Thyroid gland (tissue), 4 donors: ENCODE measurements at regions not wholly inside any gene's neighbourhood (a gene's known extent, or its start where the extent isn't known, plus 50 kb on each side); places are given as distances from the start of the nearest gene placed in this dataset.

ENCODE experiments used
- DNase-seq, 2 donors: peaks; one replicate each; pipeline ENCODE4 v3.0.0-alpha.2; 2019
- H3K27ac ChIP-seq, 3 donors: fragments of 200-600 bp; sonication (generic); 1 replicate in 2 of 3; 2 replicates in 1 of 3; pipeline ENCODE4 v1.5.1; 2016 to 2019; ENCODE audit warnings: mild to moderate bottlenecking in 1 of 3, moderate library complexity in 1 of 3
- H3K27me3 ChIP-seq: fragments of 200-600 bp; sonication (generic); one replicate; pipeline ENCODE4 v1.5.1; 2019
- H3K36me3 ChIP-seq, 2 donors: fragments of 200-600 bp; sonication (generic); one replicate each; pipeline ENCODE4 v1.5.1; 2016 to 2019
- H3K4me1 ChIP-seq, 2 donors: fragments of 200-600 bp; sonication (generic); one replicate each; pipeline ENCODE4 v1.5.1; 2017 to 2019
- H3K4me3 ChIP-seq, 3 donors: fragments of 200-600 bp; sonication (generic); replicated peaks in 1 of 3; 1 replicate in 2 of 3; 2 replicates in 1 of 3; pipeline ENCODE4 v1.5.1; 2016; ENCODE audit warnings: mild to moderate bottlenecking in 1 of 3
- H3K9me3 ChIP-seq: fragments of 200-600 bp; sonication (generic); one replicate; pipeline ENCODE4 v1.5.1; 2017
- POLR2A ChIP-seq, 2 donors: fragments of 450-650 bp; IDR thresholded peaks; one replicate each; pipeline ENCODE4 v1.6.1; 2017; ENCODE audit warnings: antibody characterized with exemption in 2 of 2, mild to moderate bottlenecking in 2 of 2, moderate library complexity in 1 of 2
- WGBS, 2 donors: methylation state at CpG; one replicate each; pipeline ENCODE4 v1.1.5; 2017; 5-methylcytosine and 5-hydroxymethylcytosine counted together
- intact Hi-C: fragments of 100-400 bp; cut with DNase I; formaldehyde crosslinking; loops from one replicate; pipeline ENCODE4 v1.15.1; 2023
- TF ChIP-seq, protein P1 (sequence below), 6 experiments: fragments of 200-600 bp in 3 of 6; fragments of 450-650 bp in 3 of 6; sonication (generic) in 3 of 6; IDR thresholded peaks; one replicate each; pipeline ENCODE4 v1.5.1; 2016 to 2019; ENCODE audit warnings: antibody characterized with exemption in 6 of 6, mild to moderate bottlenecking in 2 of 6, inconsistent platforms in 1 of 6, moderate library complexity in 1 of 6

DNA sequence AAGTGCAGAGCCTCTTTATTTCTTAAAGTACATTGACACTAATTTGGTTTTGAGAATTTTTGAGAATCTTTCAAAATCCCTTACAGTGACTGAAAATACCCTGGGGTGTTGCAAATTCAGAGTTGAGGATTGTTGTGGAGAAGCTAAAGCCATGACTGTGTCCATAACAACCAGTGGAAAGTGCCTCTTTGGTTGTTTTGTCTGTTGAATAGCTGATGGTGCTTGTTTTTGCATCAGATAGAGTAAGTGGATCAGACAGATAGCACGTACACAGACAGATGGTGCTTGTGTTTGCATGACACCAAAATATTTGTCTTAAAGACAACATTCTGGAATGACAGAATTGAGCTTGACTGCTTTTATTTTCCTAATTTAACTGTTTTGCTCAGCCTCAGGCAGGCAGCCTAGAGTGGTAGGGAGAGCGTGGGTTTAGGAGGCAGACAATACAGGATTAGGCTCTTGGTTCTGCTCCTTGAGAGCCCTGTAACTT lies 265.0 kb downstream of the IL20RB start:
- TF ChIP-seq POLR2A (IDR thresholded peaks at IDR 0.05): no peak
- TF ChIP-seq, protein P1, sequence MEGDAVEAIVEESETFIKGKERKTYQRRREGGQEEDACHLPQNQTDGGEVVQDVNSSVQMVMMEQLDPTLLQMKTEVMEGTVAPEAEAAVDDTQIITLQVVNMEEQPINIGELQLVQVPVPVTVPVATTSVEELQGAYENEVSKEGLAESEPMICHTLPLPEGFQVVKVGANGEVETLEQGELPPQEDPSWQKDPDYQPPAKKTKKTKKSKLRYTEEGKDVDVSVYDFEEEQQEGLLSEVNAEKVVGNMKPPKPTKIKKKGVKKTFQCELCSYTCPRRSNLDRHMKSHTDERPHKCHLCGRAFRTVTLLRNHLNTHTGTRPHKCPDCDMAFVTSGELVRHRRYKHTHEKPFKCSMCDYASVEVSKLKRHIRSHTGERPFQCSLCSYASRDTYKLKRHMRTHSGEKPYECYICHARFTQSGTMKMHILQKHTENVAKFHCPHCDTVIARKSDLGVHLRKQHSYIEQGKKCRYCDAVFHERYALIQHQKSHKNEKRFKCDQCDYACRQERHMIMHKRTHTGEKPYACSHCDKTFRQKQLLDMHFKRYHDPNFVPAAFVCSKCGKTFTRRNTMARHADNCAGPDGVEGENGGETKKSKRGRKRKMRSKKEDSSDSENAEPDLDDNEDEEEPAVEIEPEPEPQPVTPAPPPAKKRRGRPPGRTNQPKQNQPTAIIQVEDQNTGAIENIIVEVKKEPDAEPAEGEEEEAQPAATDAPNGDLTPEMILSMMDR (IDR thresholded peaks at IDR 0.05): no peak
- H3K27me3 ChIP-seq: no peaks in the 10 kb centered on the region
- no peaks in the 10 kb centered on the region for H3K36me3 ChIP-seq
- no peak overlapping the region for H3K4me3 ChIP-seq
- DNase-seq: no peak
- 45 to 50% methylated on average over 2 of the region's 2 CpGs for WGBS, 2 donors
- H3K9me3 ChIP-seq: no peaks in the 10 kb centered on the region
- H3K4me1 ChIP-seq: no peaks in the 10 kb centered on the region
- no peak overlapping the region for H3K27ac ChIP-seq
- intact Hi-C loops: no loop called here

DNA sequence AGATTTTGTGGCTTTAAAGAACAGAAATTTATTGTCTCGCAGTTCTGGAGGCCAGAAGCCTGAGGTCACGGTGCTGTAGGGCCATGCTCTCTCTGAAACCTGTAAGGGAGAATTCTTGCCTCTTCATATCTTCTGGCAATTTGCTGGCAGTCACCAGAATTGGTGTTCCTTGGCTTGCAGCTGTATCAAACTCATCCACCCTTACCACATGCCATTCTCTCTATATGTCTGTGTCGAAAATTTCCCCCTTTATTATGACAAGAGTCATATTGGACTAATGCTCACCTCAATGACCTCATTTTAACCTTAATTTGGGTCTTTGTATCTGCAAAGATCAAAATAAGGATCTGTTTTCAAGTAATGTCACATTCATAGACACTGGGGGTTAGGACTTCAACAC lies 266.7 kb downstream of the IL20RB start:
- intact Hi-C loops: no loop called here
- H3K9me3 ChIP-seq: no peaks in the 10 kb centered on the region
- no peak overlapping the region for H3K4me3 ChIP-seq
- WGBS, 2 donors: 86% methylated on average over 3 of the region's 3 CpGs
- no peaks in the 10 kb centered on the region for H3K4me1 ChIP-seq
- H3K27ac ChIP-seq: no peak overlapping the region
- no peak for DNase-seq
- H3K27me3 ChIP-seq: no peaks in the 10 kb centered on the region
- no peak for TF ChIP-seq POLR2A (IDR thresholded peaks at IDR 0.05)
- no peaks in the 10 kb centered on the region for H3K36me3 ChIP-seq

DNA sequence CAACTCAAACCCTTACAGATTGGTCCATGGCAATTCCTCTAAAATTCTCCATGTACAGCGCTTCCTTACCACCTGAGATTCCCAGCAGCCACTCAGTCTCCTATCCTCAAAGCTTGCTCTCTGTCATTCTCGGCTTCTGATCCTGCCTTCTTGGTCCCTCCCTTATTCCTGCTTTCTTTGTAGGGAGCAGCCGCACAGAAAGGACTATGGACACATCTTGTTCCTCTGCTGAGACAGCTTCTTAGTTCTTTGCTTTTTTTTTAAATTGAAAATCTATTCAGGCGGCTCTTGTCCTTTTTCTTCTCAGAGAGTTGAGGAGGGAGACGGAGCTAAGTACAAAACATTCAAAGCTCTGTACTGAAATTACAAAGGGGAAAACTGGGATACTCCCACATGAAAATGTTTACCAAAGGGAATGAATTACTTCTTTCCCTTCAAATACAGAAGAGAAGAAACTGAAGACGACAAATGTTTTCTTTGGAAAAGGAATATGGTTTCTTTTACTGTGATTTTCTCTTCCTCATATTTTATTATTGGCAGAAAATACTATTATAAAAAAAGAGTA lies 285.1 kb downstream of the IL20RB start:
- Histone ChIP-seq H3K9me3 (no peaks in the 10 kb centered on the region), H3K27ac (no peak overlapping the region), H3K27me3 (no peaks in the 10 kb centered on the region), H3K4me3 (no peak overlapping the region), H3K4me1 (no peaks in the 10 kb centered on the region), H3K36me3 (no peaks in the 10 kb centered on the region)
- WGBS, 2 donors: 62 to 64% methylated on average over 6 of the region's 6 CpGs
- no peak for DNase-seq
- no peak for TF ChIP-seq POLR2A (IDR thresholded peaks at IDR 0.05)
- TF ChIP-seq, protein P1 (IDR thresholded peaks at IDR 0.05): no peak
- intact Hi-C loops: no loop called here

DNA sequence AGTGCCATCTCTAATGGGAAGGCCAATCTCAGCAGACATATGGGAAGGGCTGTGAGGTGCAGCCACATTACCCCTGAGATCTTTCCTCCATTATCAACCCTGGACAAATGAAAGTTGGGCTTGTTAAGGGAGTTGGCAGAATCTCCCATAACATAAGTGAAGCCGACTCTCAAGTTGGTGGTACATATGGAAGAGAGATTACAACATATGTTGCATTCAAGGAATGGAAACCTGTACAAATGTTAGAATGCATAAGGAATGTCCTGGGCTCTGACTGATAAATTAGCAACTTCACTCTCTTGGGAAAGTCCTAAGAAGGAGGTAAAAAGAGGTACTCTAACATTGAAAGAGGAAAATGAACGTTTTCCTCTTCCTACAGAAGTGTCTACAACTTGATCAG lies 288.7 kb downstream of the IL20RB start:
- H3K27me3 ChIP-seq: no peaks in the 10 kb centered on the region

GRCh38 chr3:137249311-137249940 lies 291.6 kb downstream of the IL20RB start:
- no peaks in the 10 kb centered on the region for H3K27me3 ChIP-seq
- intact Hi-C loops: no loop called here
- H3K4me1 ChIP-seq: no peaks in the 10 kb centered on the region
- H3K36me3 ChIP-seq: no peaks in the 10 kb centered on the region
- H3K4me3 ChIP-seq: no peak overlapping the region
- no peak for DNase-seq
- TF ChIP-seq, protein P1 (IDR thresholded peaks at IDR 0.05): no peak
- TF ChIP-seq POLR2A (IDR thresholded peaks at IDR 0.05): no peak
- no peak overlapping the region for H3K27ac ChIP-seq
- no peaks in the 10 kb centered on the region for H3K9me3 ChIP-seq

More for the DNA sequence above, 288.7 kb downstream of the IL20RB start:
- WGBS, 2 donors: 67 to 73% methylated on average over 2 of the region's 2 CpGs
- intact Hi-C loops: no loop called here
- H3K4me3 ChIP-seq: no peak overlapping the region
- H3K9me3 ChIP-seq: no peaks in the 10 kb centered on the region
- no peaks in the 10 kb centered on the region for H3K36me3 ChIP-seq
- no peaks in the 10 kb centered on the region for H3K4me1 ChIP-seq
- TF ChIP-seq, protein P1 (IDR thresholded peaks at IDR 0.05): no peak
- H3K27ac ChIP-seq: no peak overlapping the region
- DNase-seq: no peak
